HUES64 (cell line): ENCODE measurements at regions not wholly inside any gene's neighbourhood (a gene's known extent, or its start where the extent isn't known, plus 50 kb on each side); places are given as distances from the start of the nearest gene placed in this dataset.
"Not testable (repeated sequence)": the region's sequence is repeated elsewhere in the genome, so short reads cannot be mapped to it uniquely, and the experiment has no call there.

Experiments
- H3K27ac ChIP-seq: 2 replicates; pipeline ENCODE4 v1.7.0; 2013; ENCODE audit warnings: low read depth, low read length, inconsistent platforms
- H3K27me3 ChIP-seq: 2 replicates; pipeline ENCODE4 v1.6.1; 2013; ENCODE audit warnings: mild to moderate bottlenecking, low read length; ENCODE audit not compliant: insufficient read depth
- H3K36me3 ChIP-seq: 2 replicates; pipeline ENCODE4 v1.6.1; 2013; ENCODE audit warnings: mild to moderate bottlenecking, low read length; ENCODE audit not compliant: insufficient read depth
- H3K4me1 ChIP-seq: 2 replicates; pipeline ENCODE4 v1.6.1; 2013; ENCODE audit warnings: mild to moderate bottlenecking, low read length, moderate library complexity; ENCODE audit not compliant: insufficient read depth
- H3K4me3 ChIP-seq: 2 replicates; pipeline ENCODE4 v1.5.1; 2013; ENCODE audit warnings: mild to moderate bottlenecking, low read length, moderate library complexity
- H3K9ac ChIP-seq: 2 replicates; pipeline ENCODE4 v1.6.1; 2013; ENCODE audit warnings: mild to moderate bottlenecking, low read depth, low read length
- H3K9me3 ChIP-seq: 2 replicates; pipeline ENCODE4 v1.6.1; 2013; ENCODE audit warnings: low read depth, low read length; ENCODE audit not compliant: insufficient read depth
- WGBS: fragments of 150-250, 120-280 bp; methylation state at CpG from one replicate; pipeline ENCODE4 v1.1.7; 2013; ENCODE audit warnings: missing lambda C conversion rate; 5-methylcytosine and 5-hydroxymethylcytosine counted together

DNA sequence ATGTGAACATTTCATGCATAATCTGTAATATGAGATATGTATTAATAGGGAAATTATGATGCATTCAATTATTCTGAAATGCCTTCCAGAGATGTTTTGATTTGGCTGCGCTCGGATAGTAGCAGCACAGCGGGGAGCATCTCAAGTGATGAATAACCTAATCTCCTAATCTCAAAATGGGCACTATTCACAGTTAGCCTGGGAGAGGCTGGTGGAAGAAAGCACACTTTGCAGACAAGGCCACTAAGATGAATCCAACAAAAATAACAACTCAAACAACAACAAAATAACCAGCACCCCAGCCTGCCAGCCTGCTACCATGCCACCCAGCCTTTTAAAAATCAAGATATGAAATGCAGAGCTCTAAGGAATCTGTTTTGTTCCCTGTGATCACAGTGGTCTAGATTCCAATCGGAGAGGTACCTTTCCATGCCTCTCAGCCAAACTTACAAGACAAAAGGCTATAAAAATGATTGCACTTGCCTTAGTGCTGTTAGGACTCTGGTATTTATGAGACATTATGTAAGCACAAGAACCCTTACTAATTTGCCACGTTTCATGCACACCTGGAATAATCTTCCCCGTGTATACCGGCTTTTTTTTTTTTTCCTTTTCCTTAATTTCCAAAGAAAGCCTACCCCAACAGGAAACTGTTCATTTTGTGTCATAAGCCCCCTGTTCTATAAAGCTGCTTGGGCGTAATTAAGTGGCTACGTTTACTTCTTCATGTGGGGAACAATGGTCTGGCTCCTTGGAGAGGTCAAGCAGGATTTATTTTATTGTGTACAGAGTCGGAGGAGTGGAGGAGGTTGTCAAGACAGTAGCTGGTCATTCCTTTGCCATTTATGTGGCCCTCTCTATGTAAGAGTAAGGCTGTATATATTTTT is 526.9 kb upstream of the FANCL start:
- H3K9me3 ChIP-seq: no peaks in the 10 kb centered on the region
- no peaks in the 10 kb centered on the region for H3K27me3 ChIP-seq
- no peak overlapping the region for H3K27ac ChIP-seq
- no peak overlapping the region for H3K4me3 ChIP-seq
- H3K9ac ChIP-seq: no peak overlapping the region
- peaks cover 21% of the 10 kb centered on the region for H3K4me1 ChIP-seq
- 88% methylated on average over 10 of the region's 10 CpGs for WGBS
- H3K36me3 ChIP-seq: no peaks in the 10 kb centered on the region

GRCh38 chr2:58764338-58765104 is 523.4 kb upstream of the FANCL start:
- 87% methylated on average over 4 of the region's 4 CpGs for WGBS
- H3K4me1 ChIP-seq: peaks cover 39% of the 10 kb centered on the region
- H3K27ac ChIP-seq: 0 out of 2 replicates have a peak overlapping the region, but pooled peaks have one; percentile 43
- H3K4me3 ChIP-seq: no peak overlapping the region
- no peaks in the 10 kb centered on the region for H3K9me3 ChIP-seq
- H3K9ac ChIP-seq: no peak overlapping the region
- no peaks in the 10 kb centered on the region for H3K27me3 ChIP-seq
- H3K36me3 ChIP-seq: no peaks in the 10 kb centered on the region

DNA sequence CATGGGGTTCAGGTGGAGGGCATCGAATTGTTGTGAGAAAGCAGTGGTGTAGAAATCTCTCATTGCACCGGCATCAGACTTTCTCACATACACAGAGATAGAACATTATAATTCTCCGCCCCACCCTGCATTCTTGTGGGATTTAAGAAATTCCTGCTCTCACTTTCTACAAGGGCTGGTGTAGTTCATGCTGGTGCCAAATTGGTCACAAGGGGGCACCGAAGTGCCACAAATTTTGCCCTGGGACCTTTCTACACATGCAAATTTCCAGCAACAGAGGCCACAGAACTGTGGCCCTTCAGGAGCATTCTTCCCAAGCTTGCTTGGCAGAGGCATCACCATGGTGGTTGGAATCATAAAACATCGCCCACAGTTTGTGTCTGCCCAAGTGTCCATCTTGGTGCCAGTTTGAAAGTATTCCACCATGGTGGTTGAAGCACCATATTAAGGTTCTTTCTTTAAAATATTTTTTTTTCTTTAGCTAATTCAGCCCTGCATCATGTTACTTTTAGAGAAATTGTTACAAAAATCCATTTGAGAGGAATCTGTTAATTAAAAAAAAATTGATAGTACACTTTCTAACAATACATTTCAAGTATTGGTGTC is 521.2 kb upstream of the FANCL start:
- H3K36me3 ChIP-seq: no peaks in the 10 kb centered on the region
- H3K9ac ChIP-seq: no peak overlapping the region
- peaks cover 30% of the 10 kb centered on the region for H3K4me1 ChIP-seq
- no peak overlapping the region for H3K27ac ChIP-seq
- no peaks in the 10 kb centered on the region for H3K9me3 ChIP-seq
- WGBS: 41% methylated on average over 3 of the region's 5 CpGs
- no peaks in the 10 kb centered on the region for H3K27me3 ChIP-seq
- no peak overlapping the region for H3K4me3 ChIP-seq

- H3K27ac ChIP-seq: no peak overlapping the region
- no peak overlapping the region for H3K9ac ChIP-seq
- H3K4me3 ChIP-seq: no peak overlapping the region
- no peaks in the 10 kb centered on the region for H3K36me3 ChIP-seq
- 94% methylated on average over 6 of the region's 6 CpGs for WGBS
- no peaks in the 10 kb centered on the region for H3K27me3 ChIP-seq
- H3K9me3 ChIP-seq: no peaks in the 10 kb centered on the region
- peaks cover 17% of the 10 kb centered on the region for H3K4me1 ChIP-seq
Observed at GRCh38 chr2:58757971-58758370, 516.8 kb upstream of the FANCL start.

GRCh38 chr2:58756336-58756735 is 515.2 kb upstream of the FANCL start:
- H3K9ac ChIP-seq: no peak overlapping the region
- 96% methylated on average over 2 of the region's 2 CpGs for WGBS
- no peak overlapping the region for H3K27ac ChIP-seq
- no peaks in the 10 kb centered on the region for H3K27me3 ChIP-seq
- 0 out of 2 replicates have a peak, but pooled peaks cover under 1% of the 10 kb centered on the region for H3K9me3 ChIP-seq
- no peak overlapping the region for H3K4me3 ChIP-seq
- H3K4me1 ChIP-seq: peaks cover 3% of the 10 kb centered on the region; the same call in 1 of the 2 replicates
- no peaks in the 10 kb centered on the region for H3K36me3 ChIP-seq

DNA sequence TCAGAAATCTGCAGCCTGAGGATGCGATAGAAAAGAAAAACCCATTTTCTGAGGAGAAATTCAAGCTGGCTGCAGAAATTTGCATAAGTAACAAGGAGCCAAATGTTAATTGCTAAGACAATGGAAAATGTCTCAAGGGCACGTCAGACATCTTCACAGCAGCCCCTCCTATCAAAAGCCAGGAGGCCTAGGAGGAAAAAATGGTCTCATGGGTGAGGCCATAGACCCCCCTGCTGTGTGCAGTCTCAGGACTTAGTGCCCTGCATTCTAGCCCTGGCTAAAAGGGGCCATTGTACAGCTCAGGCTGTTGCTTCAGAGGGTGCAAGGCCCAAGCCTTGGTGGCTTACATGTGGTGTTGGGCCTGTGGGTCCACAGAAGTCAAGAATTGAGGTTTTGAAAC is 511.4 kb upstream of the FANCL start:
- H3K4me3 ChIP-seq, H3K27me3 ChIP-seq, H3K36me3 ChIP-seq, H3K9me3 ChIP-seq, H3K27ac ChIP-seq, H3K9ac ChIP-seq, H3K4me1 ChIP-seq: not testable (repeated sequence)
- WGBS: 47% methylated on average over 2 of the region's 2 CpGs

GRCh38 chr2:58751676-58752075 is 510.6 kb upstream of the FANCL start:
- H3K27ac ChIP-seq, H3K9ac ChIP-seq, H3K4me3 ChIP-seq, H3K27me3 ChIP-seq, H3K36me3 ChIP-seq, H3K4me1 ChIP-seq, H3K9me3 ChIP-seq: not testable (repeated sequence)
- WGBS: 90% methylated on average over 2 of the region's 3 CpGs

- no peak overlapping the region for H3K9ac ChIP-seq
- H3K27ac ChIP-seq: no peak overlapping the region
- H3K27me3 ChIP-seq: no peaks in the 10 kb centered on the region
- no peaks in the 10 kb centered on the region for H3K4me1 ChIP-seq
- H3K36me3 ChIP-seq: no peaks in the 10 kb centered on the region
- no peak overlapping the region for H3K4me3 ChIP-seq
- H3K9me3 ChIP-seq: peaks cover 16% of the 10 kb centered on the region; the same call in 1 of the 2 replicates
Observed at GRCh38 chr2:58749041-58749440, 507.9 kb upstream of the FANCL start.

GRCh38 chr2:58745334-58745733 is 504.2 kb upstream of the FANCL start:
- 89% methylated on average over 2 of the region's 2 CpGs for WGBS
- H3K9me3 ChIP-seq: peaks cover 12% of the 10 kb centered on the region; the same call in 1 of the 2 replicates
- not testable (repeated sequence) for H3K27me3 ChIP-seq, H3K4me1 ChIP-seq, H3K27ac ChIP-seq, H3K4me3 ChIP-seq, H3K36me3 ChIP-seq, H3K9ac ChIP-seq

DNA sequence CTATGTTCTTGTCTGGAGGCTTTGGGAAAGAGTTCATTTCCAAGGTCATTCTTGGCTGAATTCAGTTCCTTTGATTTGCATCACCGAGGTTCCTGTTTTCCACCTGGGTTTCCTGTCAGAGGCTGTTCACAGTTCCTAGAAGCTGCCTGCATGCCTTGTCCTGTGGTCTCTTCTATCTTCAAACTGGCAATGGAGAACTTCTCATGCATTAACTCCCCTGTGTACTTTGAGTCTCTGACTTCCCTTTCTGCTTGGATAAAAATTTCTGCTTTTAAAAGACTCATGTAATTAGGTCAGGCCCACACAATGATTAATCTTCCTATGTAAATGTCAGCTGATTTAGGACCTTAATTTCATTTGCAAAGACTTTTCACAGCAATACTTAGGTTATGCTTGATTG is 499.3 kb upstream of the FANCL start:
- H3K4me1 ChIP-seq: no peaks in the 10 kb centered on the region
- H3K4me3 ChIP-seq: no peak overlapping the region
- H3K36me3 ChIP-seq: no peaks in the 10 kb centered on the region
- H3K27ac ChIP-seq: no peak overlapping the region
- H3K9me3 ChIP-seq: 0 out of 2 replicates have a peak, but pooled peaks cover 8% of the 10 kb centered on the region
- 86% methylated on average over 1 of the region's 1 CpG for WGBS
- no peaks in the 10 kb centered on the region for H3K27me3 ChIP-seq
- H3K9ac ChIP-seq: no peak overlapping the region

DNA sequence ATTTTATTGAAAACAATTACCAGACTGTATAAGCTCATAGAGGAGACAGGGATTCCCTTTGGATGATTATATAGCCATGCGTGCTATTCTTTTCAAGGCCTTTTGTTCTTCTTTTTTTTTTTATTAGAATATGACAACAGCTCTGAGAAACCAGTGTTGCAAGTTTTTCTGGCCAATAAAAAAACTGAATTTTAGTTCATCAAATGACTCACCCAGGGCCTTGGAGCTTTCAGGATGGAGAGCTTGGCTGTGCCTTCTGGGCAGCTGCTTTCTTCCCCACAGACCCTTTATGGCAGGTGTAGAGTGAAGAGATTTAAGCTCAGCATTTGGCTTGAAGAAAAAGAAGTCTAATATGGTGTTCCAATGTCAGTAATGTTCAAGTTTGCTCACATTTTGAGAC is 497.9 kb upstream of the FANCL start:
- no peak overlapping the region for H3K27ac ChIP-seq
- no peak overlapping the region for H3K9ac ChIP-seq
- H3K4me1 ChIP-seq: no peaks in the 10 kb centered on the region
- no peaks in the 10 kb centered on the region for H3K27me3 ChIP-seq
- WGBS: 100% methylated on average over 1 of the region's 1 CpG
- no peaks in the 10 kb centered on the region for H3K36me3 ChIP-seq
- H3K4me3 ChIP-seq: no peak overlapping the region
- no peaks in the 10 kb centered on the region for H3K9me3 ChIP-seq
